ENCODE measurements at regions not wholly inside any gene's neighbourhood (a gene's known extent, or its start where the extent isn't known, plus 50 kb on each side); places are given as distances from the start of the nearest gene placed in this dataset.
"Not testable (repeated sequence)": the region's sequence is repeated elsewhere in the genome, so short reads cannot be mapped to it uniquely, and the experiment has no call there.

GRCh38 chr10:3634646-3635045 is 150.4 kb downstream of the KLF6 start:
- DNase-seq (ENCODE audit: insufficient read length, low spot score); FAIRE-seq: not testable (repeated sequence)

DNA sequence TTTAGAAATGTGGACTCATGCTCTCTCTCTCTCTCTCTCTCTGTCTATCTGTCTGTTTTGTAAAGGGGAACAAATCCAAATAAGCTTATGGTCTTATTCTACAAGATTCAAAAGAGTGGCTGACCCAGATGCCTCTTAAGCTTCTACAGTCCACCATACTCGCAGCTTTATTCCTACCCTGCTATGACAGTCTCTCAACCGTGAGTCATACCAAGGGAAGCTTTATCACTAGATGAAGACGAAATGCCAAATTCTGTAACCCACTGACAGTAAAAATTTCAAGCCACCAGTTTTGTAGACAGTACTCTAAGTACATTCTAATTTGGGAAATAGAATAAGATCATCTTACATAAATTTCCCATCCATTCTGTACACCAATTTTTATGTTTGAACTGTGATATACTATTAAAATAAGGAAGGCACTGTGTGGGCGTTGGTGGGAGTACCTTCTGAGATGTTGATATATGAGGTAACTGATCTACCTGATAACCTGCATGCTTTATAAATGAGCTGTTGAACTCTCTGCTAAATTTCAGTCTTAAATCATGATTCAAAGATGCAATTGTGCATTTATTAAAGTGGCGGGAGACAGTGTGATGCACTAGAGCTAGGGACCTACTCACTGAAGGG is 153.2 kb downstream of the KLF6 start:
- FAIRE-seq (no peak), DNase-seq (ENCODE audit: insufficient read length, low spot score) (no peak)

- DNase-seq (ENCODE audit: insufficient read length, low spot score) (no peak), FAIRE-seq (no peak)
Measured at GRCh38 chr10:3631291-3631690, 153.7 kb downstream of the KLF6 start.

DNA sequence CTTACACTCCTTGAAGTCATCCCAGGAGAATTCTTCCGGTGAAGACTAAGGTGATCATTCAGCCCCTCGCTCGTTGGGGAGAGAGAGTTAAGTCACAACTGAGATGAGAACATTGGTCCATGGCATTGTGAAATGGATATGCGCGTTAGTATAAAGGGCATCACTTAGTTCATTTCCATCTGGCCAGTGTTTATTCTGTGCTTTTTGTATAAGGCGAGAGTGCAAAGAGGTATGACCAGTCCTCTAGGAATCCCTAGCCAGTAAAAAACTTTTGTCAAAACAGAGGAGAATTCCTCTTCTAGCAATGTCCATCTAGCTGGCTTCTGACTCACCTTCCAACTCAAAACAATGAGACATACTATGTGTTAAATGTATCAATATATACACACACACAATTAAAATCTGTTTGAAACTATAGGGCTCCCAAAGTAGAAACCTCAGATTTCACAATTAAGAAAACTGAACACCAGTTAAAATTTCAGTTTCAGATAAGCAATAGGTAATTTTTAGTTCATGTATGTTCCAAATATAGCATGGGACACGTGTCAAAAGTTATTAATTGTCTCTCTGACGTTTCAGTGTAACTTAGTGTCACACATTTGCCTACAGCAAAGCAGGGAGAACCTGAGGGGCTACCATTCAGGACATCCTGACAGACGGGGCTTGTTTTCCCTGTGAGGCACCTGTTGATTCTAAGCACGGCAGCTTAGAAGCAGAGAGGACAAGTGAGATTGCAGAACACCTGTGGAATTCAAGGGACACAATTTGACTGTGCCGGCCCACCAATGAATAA is 158.9 kb downstream of the KLF6 start:
- DNase-seq (ENCODE audit: insufficient read length, low spot score) (no peak), FAIRE-seq (peak; percentile 96)

GRCh38 chr10:3624367-3624766 is 160.6 kb downstream of the KLF6 start:
- DNase-seq (ENCODE audit: insufficient read length, low spot score) (no peak), FAIRE-seq (peak; percentile 26)

DNA sequence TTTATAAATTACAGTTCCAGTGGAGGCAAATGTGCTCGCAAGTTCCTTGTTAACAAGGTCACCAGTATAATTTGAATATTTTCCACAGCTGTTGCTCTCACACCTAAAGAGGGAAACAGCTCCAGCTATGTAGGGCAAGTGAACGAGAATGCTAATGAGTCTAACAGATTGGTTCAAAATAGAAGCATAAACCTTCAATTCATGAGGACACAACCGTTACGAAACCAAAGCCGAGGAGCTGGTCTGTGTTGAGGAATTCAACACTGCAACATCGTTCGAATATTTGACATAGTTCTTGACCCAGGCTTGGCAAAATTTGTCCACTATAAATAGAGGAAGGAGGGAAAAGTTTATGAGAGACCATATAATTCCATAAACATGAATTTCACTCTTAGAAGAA is 161.3 kb downstream of the KLF6 start:
- FAIRE-seq, result peak; percentile 62
- no peak for DNase-seq (ENCODE audit: insufficient read length, low spot score)

GRCh38 chr10:3622845-3623621 is 162.0 kb downstream of the KLF6 start:
- FAIRE-seq, result peak; percentile 77
- DNase-seq (ENCODE audit: insufficient read length, low spot score), result no peak

DNA sequence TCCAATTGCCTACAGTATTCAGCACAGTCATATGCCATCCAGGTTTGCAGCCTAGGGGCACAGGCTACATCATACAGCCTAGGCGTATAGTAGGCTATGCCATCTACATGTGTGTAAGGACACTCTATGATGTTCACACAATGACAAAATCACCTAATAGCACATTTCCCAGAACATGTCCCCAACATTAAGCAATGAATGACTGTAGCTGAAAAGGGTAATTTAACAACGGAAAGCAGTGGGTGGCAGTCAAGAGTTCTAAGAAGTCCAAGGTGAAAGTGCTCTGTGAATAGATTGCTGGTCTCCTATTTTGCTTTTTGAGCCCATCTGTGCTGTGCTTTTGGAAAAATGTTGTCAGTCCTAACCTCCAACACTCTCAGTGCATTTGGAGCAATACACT is 162.6 kb downstream of the KLF6 start:
- FAIRE-seq (peak; percentile 79), DNase-seq (ENCODE audit: insufficient read length, low spot score) (no peak)

DNA sequence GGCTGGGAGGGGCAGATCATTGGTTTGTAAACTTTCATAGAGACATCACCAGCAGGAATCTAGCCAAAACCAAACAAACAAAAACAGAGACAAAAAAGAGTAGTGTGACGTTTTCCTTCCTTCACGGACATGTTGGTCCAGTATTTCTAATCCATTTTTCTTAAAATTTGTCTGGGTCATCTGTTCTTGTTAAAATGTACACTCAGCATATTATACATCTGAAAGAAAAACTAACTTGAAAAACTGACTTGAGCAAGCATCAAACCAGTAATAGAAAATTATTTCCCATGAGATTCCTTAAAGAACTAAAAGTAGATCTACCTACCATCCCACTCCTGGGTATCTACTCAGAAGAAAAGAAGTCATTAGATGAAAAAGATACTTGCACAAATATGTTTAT is 164.2 kb downstream of the KLF6 start:
- no peak for DNase-seq (ENCODE audit: insufficient read length, low spot score)
- FAIRE-seq, result no peak

DNA sequence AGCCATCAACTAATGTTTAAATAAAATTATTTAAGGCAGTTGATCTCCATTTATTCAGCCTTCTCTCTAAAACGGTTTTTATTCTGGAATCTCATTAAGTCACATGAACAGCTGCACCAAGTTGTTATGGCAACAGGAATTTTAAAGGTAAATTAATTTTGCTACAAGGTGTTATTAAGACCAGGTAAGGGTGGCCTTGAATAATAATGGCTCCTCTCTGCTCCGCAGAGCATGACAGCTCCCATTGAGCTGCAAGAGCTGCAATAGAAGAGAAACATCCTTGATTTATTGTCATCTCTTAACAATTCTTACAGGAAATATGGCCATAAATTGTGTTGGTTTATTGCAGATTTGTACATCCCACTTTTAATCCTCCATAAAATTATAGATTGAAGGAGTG is 165.8 kb downstream of the KLF6 start:
- no peak for FAIRE-seq
- no peak for DNase-seq (ENCODE audit: insufficient read length, low spot score)

DNA sequence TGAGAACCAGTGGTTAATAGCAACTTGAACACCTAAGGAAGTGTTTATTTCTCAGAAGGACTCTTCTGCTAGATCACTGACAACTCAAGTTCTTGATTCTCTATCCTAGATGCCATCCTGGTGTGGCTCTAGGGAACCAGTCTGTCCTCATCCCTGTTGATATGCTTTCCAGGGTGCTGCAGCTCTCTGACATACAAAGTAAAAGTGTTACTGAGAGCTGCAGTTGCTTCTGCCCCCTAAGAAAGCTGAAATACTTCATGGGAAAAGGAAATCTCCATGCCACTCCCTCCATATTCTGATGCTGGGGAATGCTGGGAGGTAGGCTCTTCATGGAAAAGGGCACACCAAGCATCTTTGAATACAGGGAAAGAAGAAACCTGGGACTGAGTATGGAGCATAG is 168.1 kb downstream of the KLF6 start:
- FAIRE-seq (no peak), DNase-seq (ENCODE audit: insufficient read length, low spot score) (no peak)

- FAIRE-seq, result no peak
Measured at GRCh38 chr10:3613318-3613717, 171.7 kb downstream of the KLF6 start.

DNA sequence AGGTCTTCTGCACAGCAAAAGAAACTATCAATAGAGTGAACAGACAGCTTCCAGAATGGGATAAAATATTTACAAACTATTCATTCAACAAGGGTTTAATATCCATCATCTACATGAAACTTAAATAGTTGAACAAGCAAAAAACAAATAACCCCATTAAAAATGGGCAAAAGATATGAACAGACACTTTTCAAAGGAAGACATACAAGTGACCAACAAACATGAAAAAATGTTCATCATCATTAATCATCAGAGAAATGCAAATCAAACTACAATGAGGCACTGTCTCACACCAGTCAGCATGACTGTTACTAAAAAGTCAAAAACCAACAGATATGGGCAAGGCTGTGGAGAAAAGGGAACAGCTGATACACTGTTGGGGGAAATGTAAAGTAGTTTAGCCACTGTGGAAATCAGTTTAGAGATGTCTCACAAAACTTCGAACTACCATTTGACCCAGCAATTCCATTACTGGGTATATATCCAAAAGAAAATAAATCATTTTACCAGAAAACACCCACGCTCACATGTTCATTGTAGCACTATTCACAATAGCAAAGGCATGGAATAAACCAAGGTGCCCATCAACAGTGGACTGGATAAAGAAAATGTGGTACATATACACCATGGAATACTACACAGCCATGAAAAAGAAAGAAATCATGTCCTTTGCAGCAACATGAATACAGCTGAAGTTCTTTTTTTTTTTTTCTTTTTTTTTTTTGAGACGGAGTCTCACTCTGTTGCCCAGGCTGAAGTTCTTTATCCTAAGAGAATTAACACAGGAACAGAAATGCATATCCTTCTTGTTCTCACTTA is 172.6 kb downstream of the KLF6 start:
- FAIRE-seq (no peak), DNase-seq (ENCODE audit: insufficient read length, low spot score) (no peak)

More at GRCh38 chr10:3613318-3613717, 171.7 kb downstream of the KLF6 start:
- no peak for DNase-seq (ENCODE audit: insufficient read length, low spot score)

- DNase-seq (ENCODE audit: insufficient read length, low spot score), result no peak
- no peak for FAIRE-seq
Measured at GRCh38 chr10:3606309-3606708, 178.7 kb downstream of the KLF6 start.

DNA sequence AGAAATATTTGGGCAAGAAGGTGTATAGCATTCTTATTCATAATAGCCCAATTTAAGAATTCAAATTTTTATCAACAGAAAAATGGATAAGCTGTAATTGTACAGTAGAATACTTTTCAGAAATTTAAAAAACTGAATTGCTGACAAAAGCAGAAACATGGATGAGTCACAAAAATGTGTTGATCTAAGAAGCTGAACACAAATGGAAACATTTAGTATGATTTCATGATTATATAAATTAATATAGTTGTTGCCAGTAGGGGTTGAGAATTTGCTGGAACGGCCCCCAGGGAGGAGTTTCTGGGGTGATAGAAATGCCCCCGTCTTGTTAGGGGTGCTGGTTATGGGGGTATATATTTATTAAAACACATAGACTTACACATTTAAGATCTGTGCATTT is 179.1 kb downstream of the KLF6 start:
- no peak for DNase-seq (ENCODE audit: insufficient read length, low spot score)
- FAIRE-seq, result no peak

DNA sequence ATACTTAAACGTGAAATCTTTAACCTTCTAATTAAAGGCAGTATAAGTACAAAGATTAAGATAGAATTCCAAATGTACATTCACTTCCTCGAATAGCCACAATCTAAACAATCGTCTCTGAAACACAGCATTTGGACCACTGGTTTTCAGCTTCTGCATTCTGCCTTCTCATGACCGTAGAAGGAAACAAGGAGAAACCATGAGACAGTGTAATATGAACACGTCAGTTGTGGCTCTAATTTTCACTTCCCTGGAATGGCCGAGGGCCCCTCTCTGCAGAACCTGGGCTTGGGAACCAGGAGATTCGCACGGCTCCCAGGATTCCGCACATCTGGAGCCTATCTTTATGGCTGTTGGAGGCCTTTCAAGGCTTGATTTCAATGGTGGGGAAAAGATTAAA is 189.3 kb downstream of the KLF6 start:
- no peak for FAIRE-seq
- no peak for DNase-seq (ENCODE audit: insufficient read length, low spot score)

DNA sequence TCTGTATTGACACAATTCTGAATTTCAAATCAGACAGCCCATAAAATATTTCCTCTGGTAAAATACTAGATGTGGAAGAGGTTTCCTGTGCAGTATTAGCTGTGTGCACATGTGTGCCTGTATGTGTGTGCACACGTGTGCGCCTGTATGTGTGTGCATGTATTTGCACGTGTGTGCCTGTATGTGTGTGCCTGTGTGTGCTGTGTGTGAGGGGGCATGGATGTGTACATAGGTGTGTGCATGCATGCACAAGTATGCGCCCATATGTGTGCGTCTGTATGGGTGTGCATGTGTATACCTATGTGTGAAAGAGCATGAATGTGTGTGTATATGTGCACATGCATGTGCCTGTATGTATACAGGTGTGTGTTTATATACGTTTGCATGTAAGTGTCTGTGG is 191.4 kb downstream of the KLF6 start:
- FAIRE-seq, result no peak

GRCh38 chr10:3592424-3592823 is 192.6 kb downstream of the KLF6 start:
- FAIRE-seq (no peak), DNase-seq (ENCODE audit: insufficient read length, low spot score) (no peak)

More for the DNA sequence above, 191.4 kb downstream of the KLF6 start:
- no peak for DNase-seq (ENCODE audit: insufficient read length, low spot score)

- DNase-seq (ENCODE audit: insufficient read length, low spot score), result no peak
- FAIRE-seq, result no peak
Measured at GRCh38 chr10:3588816-3589215, 196.2 kb downstream of the KLF6 start.

DNA sequence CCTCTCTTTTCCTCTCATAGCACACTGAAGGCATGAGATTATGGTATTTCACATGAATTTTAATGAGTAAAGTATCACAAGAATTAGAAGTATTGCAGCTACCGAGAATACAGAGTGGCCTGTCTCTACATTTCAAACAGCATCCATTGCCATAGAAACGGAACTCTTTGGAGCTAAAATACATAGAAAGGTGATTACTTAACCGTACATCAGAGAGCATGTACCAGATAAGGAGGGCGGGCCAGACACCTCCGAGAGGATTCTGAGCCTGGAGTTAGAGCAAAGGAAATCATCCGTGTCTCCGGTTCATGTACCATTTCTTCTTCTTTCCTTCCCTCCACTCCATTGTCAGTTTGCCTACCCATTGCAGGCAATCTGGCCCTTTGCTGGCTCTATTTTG is 196.7 kb downstream of the KLF6 start:
- no peak for FAIRE-seq

More for the DNA sequence above, 196.7 kb downstream of the KLF6 start:
- no peak for DNase-seq (ENCODE audit: insufficient read length, low spot score)

Measured in GM19239 (cell line).